H1 (cell line): ENCODE measurements at regions not wholly inside any gene's neighbourhood (a gene's known extent, or its start where the extent isn't known, plus 50 kb on each side); places are given as distances from the start of the nearest gene placed in this dataset.

Source experiments
- CBX8 ChIP-seq: fragments of 300-800, 300-1000 bp; sonication (generic); IDR thresholded peaks from 2 replicates; pipeline ENCODE4 v1.7.1; 2016; ENCODE audit warnings: low read depth, low read length, borderline replicate concordance
- EZH2 ChIP-seq: fragments of 200-600 bp; sonication (generic); IDR thresholded peaks from 2 replicates; pipeline ENCODE4 v1.7.1; 2012; ENCODE audit warnings: low read depth, mild to moderate bottlenecking, moderate library complexity, low read length, inconsistent platforms; ENCODE audit not compliant: severe bottlenecking
- GABPA ChIP-seq: IDR thresholded peaks from 2 replicates; pipeline ENCODE4 v1.6.1; 2011; ENCODE audit warnings: mild to moderate bottlenecking, low read length, moderate library complexity, borderline replicate concordance; ENCODE audit not compliant: insufficient read depth
- POLR2A ChIP-seq, 2 experiments: IDR thresholded peaks; 1 replicate in 1 of 2; 2 replicates in 1 of 2; pipeline ENCODE4 v1.6.1; 2011; ENCODE audit warnings: low read depth in 2 of 2, low read length in 2 of 2, mild to moderate bottlenecking in 2 of 2; ENCODE audit errors: control extremely low read depth in 1 of 2
- POLR2AphosphoS5 ChIP-seq: IDR thresholded peaks from 2 replicates; pipeline ENCODE4 v1.6.1; 2011; ENCODE audit warnings: low read depth, low read length
- RNF2 ChIP-seq: fragments of 200-900, 300-1000 bp; sonication (generic); IDR thresholded peaks from 2 replicates; pipeline ENCODE4 v1.7.1; 2016; ENCODE audit warnings: borderline replicate concordance, low read depth, mild to moderate bottlenecking, antibody characterized with exemption, low read length; ENCODE audit not compliant: poor library complexity, severe bottlenecking; ENCODE audit errors: missing control alignments
- SIRT6 ChIP-seq: IDR thresholded peaks from one replicate; pipeline ENCODE4 v1.7.1; 2012; ENCODE audit warnings: low read length, inconsistent platforms
- SP1 ChIP-seq: IDR thresholded peaks from 2 replicates; pipeline ENCODE4 v1.6.1; 2011; ENCODE audit warnings: low read depth, low read length
- SUZ12 ChIP-seq: fragments of 200-600 bp; sonication (generic); IDR thresholded peaks from 2 replicates; pipeline ENCODE4 v1.6.1; 2012; ENCODE audit warnings: mild to moderate bottlenecking, inconsistent platforms, low read length, moderate library complexity, mixed read lengths
- TF ChIP-seq, protein P1 (sequence below): IDR thresholded peaks from 2 replicates; pipeline ENCODE4 v1.6.1; 2012; ENCODE audit warnings: low read length, inconsistent platforms
- TF ChIP-seq, protein P2 (sequence below), 3 experiments: IDR thresholded peaks; 1 replicate in 2 of 3; 2 replicates in 1 of 3; pipeline versions ENCODE4 v1.5.1 to v1.6.1; 2011; ENCODE audit warnings: low read length in 3 of 3, mild to moderate bottlenecking in 3 of 3, inconsistent platforms in 2 of 3, low read depth in 1 of 3, moderate library complexity in 1 of 3; ENCODE audit not compliant: insufficient read depth in 1 of 3; ENCODE audit errors: control extremely low read depth in 1 of 3

DNA sequence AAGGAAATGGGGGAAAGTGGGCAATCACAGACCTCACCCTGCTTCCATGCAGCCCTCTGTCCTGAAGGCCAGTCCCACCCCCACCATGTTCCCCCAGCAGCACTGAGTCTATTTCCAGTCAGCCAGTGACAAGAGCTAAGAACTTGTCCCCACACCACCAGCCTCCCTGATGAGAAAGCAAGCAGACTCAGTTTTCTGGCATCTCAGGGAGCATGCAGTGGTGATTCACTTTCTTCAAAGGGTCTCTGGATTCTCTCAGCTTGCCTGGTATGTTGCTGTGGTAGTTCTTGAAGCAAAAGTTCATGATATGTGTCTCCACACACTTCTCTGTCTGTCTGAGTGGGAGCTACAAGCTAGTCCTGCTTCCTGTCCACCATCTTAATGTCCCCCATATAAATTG, 799.9 kb upstream of the TYRP1 start:
- TF ChIP-seq GABPA (no peak), SUZ12 (no peak), EZH2 (no peak), SP1 (no peak), CBX8 (no peak), SIRT6 (no peak), POLR2A (IDR thresholded peaks at IDR 0.05; ENCODE audit: control extremely low read depth in 1 of 2, low read depth in 2 of 2, low read length in 2 of 2) (no peak), POLR2AphosphoS5 (no peak), RNF2 (no peak)
- TF ChIP-seq, protein P1, sequence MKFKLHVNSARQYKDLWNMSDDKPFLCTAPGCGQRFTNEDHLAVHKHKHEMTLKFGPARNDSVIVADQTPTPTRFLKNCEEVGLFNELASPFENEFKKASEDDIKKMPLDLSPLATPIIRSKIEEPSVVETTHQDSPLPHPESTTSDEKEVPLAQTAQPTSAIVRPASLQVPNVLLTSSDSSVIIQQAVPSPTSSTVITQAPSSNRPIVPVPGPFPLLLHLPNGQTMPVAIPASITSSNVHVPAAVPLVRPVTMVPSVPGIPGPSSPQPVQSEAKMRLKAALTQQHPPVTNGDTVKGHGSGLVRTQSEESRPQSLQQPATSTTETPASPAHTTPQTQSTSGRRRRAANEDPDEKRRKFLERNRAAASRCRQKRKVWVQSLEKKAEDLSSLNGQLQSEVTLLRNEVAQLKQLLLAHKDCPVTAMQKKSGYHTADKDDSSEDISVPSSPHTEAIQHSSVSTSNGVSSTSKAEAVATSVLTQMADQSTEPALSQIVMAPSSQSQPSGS = no peak
- TF ChIP-seq, protein P2, sequence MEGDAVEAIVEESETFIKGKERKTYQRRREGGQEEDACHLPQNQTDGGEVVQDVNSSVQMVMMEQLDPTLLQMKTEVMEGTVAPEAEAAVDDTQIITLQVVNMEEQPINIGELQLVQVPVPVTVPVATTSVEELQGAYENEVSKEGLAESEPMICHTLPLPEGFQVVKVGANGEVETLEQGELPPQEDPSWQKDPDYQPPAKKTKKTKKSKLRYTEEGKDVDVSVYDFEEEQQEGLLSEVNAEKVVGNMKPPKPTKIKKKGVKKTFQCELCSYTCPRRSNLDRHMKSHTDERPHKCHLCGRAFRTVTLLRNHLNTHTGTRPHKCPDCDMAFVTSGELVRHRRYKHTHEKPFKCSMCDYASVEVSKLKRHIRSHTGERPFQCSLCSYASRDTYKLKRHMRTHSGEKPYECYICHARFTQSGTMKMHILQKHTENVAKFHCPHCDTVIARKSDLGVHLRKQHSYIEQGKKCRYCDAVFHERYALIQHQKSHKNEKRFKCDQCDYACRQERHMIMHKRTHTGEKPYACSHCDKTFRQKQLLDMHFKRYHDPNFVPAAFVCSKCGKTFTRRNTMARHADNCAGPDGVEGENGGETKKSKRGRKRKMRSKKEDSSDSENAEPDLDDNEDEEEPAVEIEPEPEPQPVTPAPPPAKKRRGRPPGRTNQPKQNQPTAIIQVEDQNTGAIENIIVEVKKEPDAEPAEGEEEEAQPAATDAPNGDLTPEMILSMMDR (IDR thresholded peaks at IDR 0.05; ENCODE audit: control extremely low read depth in 1 of 3, insufficient read depth in 1 of 3, low read depth in 1 of 3, low read length in 3 of 3) = no peak
